ENCODE measurements at regions not wholly inside any gene's neighbourhood (a gene's known extent, or its start where the extent isn't known, plus 50 kb on each side); places are given as distances from the start of the nearest gene placed in this dataset.
A peak's percentile ranks its signal among the peaks of the same experiment; 100 is the strongest.

DNA sequence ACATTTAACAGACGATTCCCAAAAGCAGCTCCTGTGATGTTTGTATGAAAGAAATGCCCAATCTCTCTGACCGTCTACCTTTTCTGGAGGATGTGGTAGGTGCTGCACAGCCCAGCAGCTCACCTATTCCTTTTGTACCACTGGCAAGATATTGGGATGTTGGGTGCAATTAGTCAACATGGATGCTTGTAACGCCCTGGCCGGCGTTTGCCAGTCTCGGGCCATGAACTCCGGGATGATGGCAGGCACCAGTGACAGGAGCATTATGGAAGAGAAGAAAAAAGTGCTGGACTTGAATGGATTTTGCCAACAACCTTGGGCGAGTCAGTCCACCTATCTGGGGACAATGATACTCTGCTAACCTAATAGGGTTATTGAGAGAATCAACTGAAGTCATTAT is 69.0 kb upstream of the ZNF438 start:
- H3K9me2 ChIP-seq (ENCODE audit: insufficient read depth): no peaks in the 10 kb centered on the region
- DNase-seq (ENCODE audit: low read depth, low spot score): no peak
- H3K27me3 ChIP-seq (ENCODE audit: insufficient read depth, low read length): no peaks in the 10 kb centered on the region
- H3K36me3 ChIP-seq (ENCODE audit: control insufficient read depth in 1 of 2, insufficient read depth in 2 of 2, low read length in 2 of 2): no peaks in the 10 kb centered on the region
- H3K27ac ChIP-seq (ENCODE audit: low read depth, low read length): no peak overlapping the region
- POLR2A ChIA-PET: no interaction called here
- H3K9ac ChIP-seq (ENCODE audit: low read length): no peak overlapping the region
- peaks cover 23 to 32% of the 10 kb centered on the region in 2 experiments for H3K4me1 ChIP-seq (ENCODE audit: control insufficient read depth in 1 of 2, insufficient read depth in 2 of 2, low read length in 2 of 2)
- BruUV-seq (replicated peaks): no TSS peak
- RAD21 ChIA-PET (ENCODE audit: low non-redundant PET in 1 of 2, low total read pairs in 2 of 2, uncharacterized antibody in 2 of 2, unreplicated experiment in 2 of 2): interaction anchor here in 1 of 2 experiments (2.1 kb wide), 1 partner anchor 17 kb away, joined by 5 read pairs; no protein-coding TSS in a partner anchor
- peak overlapping the region; percentile 82 for H3K4me2 ChIP-seq (ENCODE audit: low read length)
- 0 out of 4 replicates have a peak overlapping the region, but pooled peaks of 1 of the 2 experiments have one; percentile 6 for H3K4me3 ChIP-seq (replicated peaks in 1 of 2; ENCODE audit: low read depth in 1 of 2, low read length in 2 of 2)
- no peaks in the 10 kb centered on the region for H4K20me1 ChIP-seq (ENCODE audit: insufficient read depth)
- no peaks in the 10 kb centered on the region for H3K79me2 ChIP-seq (ENCODE audit: insufficient read depth, low read length)
- ATAC-seq: no peak
- intact Hi-C loops (cut with micrococcal nuclease): no loop called here
- TF ChIP-seq EZH2 (IDR thresholded peaks at IDR 0.05) (no peak), SRF (IDR thresholded peaks at IDR 0.05; ENCODE audit: low read depth) (no peak)
- TF ChIP-seq, protein P1, sequence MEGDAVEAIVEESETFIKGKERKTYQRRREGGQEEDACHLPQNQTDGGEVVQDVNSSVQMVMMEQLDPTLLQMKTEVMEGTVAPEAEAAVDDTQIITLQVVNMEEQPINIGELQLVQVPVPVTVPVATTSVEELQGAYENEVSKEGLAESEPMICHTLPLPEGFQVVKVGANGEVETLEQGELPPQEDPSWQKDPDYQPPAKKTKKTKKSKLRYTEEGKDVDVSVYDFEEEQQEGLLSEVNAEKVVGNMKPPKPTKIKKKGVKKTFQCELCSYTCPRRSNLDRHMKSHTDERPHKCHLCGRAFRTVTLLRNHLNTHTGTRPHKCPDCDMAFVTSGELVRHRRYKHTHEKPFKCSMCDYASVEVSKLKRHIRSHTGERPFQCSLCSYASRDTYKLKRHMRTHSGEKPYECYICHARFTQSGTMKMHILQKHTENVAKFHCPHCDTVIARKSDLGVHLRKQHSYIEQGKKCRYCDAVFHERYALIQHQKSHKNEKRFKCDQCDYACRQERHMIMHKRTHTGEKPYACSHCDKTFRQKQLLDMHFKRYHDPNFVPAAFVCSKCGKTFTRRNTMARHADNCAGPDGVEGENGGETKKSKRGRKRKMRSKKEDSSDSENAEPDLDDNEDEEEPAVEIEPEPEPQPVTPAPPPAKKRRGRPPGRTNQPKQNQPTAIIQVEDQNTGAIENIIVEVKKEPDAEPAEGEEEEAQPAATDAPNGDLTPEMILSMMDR (IDR thresholded peaks at IDR 0.05 in 2 of 3, conservative IDR thresholded peaks at IDR 0.05 in 1 of 3; ENCODE audit: borderline replicate concordance in 1 of 3, insufficient read depth in 1 of 3, low read depth in 2 of 3, low read length in 2 of 3): no peak
- TF ChIP-seq, protein P2, sequence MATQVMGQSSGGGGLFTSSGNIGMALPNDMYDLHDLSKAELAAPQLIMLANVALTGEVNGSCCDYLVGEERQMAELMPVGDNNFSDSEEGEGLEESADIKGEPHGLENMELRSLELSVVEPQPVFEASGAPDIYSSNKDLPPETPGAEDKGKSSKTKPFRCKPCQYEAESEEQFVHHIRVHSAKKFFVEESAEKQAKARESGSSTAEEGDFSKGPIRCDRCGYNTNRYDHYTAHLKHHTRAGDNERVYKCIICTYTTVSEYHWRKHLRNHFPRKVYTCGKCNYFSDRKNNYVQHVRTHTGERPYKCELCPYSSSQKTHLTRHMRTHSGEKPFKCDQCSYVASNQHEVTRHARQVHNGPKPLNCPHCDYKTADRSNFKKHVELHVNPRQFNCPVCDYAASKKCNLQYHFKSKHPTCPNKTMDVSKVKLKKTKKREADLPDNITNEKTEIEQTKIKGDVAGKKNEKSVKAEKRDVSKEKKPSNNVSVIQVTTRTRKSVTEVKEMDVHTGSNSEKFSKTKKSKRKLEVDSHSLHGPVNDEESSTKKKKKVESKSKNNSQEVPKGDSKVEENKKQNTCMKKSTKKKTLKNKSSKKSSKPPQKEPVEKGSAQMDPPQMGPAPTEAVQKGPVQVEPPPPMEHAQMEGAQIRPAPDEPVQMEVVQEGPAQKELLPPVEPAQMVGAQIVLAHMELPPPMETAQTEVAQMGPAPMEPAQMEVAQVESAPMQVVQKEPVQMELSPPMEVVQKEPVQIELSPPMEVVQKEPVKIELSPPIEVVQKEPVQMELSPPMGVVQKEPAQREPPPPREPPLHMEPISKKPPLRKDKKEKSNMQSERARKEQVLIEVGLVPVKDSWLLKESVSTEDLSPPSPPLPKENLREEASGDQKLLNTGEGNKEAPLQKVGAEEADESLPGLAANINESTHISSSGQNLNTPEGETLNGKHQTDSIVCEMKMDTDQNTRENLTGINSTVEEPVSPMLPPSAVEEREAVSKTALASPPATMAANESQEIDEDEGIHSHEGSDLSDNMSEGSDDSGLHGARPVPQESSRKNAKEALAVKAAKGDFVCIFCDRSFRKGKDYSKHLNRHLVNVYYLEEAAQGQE (IDR thresholded peaks at IDR 0.05; ENCODE audit: low read depth): no peak
- peak overlapping the region; percentile 48 for H2AFZ ChIP-seq (ENCODE audit: low read depth, low read length, poor library complexity, severe bottlenecking)
- CTCF ChIA-PET: no interaction called here
- no peaks in the 10 kb centered on the region for H3K9me3 ChIP-seq (ENCODE audit: control insufficient read depth in 1 of 2, insufficient read depth in 1 of 2, low read depth in 1 of 2, low read length in 2 of 2)
